CD1c-positive myeloid dendritic cell (primary cell): ENCODE measurements at regions not wholly inside any gene's neighbourhood (a gene's known extent, or its start where the extent isn't known, plus 50 kb on each side); places are given as distances from the start of the nearest gene placed in this dataset.

ENCODE experiments used
- DNase-seq: peaks from one replicate; pipeline ENCODE4 v3.0.0-alpha.2; 2016; ENCODE audit errors: extremely low spot score

GRCh38 chr9:86730163-86730928, 217.0 kb downstream of the GAS1 start:
- DNase-seq, result no peak

DNA sequence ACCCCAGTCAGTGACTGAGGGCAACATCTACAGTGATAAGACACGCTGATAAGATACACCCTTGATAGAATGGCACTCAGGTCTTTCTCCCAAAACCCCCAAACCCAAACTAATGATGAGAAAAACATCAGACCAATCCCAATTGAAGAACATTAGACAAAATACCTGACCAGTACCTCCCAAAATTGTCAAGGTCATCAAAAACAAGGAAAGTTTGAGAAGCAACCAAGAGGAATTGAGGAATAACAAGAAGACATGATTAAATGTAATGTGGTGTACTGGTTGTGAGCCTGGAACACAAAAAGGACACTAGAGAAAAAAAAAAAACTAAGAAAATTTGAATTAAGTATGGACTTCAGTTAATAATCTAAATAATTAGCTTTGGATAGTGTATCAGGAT, 222.8 kb downstream of the GAS1 start:
- DNase-seq, result no peak

DNA sequence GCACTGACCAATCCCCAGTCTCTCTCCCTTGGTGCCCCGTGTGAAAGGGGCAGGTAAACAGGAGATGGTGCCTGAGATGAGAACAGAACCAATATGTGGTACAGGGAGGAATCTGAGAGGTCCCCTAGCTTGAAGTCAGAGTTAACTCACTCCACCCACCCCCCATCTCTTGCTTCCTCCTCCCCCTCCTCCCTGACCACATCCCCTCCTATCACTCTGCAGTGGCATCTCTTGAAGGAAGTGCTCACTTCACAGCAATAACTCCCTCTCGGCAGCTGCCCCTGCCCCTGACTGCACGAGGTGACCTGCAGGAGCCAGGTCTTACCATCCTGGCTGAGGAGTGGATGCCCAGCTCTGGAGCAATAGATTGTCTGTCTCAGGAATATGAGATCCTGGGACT, 224.0 kb downstream of the GAS1 start:
- DNase-seq, result no peak

DNA sequence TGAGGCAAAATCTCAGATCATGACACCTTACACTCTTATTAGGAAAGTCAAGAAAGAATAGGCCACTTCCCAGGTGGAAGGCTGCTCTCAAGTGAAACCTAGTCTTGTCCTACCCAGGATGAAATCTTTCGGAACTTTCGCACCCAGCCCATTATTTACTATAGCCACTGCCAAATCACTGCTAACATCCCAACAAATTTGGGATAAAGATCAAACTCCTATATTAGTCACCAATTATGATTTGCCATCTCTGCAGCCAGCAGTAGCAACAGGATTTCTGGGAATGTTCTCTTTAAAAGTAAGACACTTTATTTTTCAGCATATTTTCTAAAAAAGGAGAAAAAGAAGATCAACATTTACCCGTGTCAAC, 224.6 kb downstream of the GAS1 start:
- DNase-seq, result no peak

DNA sequence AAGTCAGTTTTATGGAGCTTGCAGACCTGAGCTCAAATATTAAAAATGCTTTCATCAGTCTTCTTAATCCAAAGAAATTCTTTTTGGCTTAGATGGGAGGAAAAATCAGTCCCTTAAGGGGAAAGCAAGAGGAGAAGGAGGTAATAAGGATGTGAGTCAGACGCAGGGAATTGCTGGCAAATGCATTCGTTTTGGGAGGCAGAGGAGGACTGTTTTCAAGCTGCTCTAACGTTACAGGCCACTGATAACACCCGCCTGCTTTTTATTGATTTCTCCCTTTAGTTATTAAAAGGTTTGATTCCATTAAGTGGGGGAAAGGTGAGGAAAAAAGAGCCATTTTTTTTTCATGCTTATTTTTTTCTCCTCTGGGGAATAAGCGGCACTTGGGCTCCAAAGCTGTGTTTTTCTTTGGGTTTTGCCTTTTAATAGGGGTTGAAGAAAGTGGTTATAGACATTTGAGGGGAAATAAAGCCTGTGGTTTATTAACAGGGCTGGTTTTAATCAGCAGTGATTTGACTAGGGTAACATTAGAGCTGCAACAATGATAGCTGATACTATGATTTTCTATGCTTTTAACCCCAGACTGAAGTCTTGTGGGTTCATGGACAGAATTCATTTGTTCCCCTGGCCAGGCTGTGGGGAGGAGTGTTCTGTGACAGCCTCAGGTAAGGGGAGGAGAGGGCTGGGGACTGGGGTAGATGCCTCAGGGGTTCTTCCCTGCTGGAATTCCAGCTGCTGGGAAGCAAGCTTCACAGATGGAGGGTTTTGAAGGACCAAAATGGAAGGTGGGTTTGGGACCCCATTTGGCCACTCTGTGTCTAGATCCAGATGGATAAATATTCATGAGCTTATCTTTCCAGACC, 225.2 kb downstream of the GAS1 start:
- DNase-seq, result no peak

DNA sequence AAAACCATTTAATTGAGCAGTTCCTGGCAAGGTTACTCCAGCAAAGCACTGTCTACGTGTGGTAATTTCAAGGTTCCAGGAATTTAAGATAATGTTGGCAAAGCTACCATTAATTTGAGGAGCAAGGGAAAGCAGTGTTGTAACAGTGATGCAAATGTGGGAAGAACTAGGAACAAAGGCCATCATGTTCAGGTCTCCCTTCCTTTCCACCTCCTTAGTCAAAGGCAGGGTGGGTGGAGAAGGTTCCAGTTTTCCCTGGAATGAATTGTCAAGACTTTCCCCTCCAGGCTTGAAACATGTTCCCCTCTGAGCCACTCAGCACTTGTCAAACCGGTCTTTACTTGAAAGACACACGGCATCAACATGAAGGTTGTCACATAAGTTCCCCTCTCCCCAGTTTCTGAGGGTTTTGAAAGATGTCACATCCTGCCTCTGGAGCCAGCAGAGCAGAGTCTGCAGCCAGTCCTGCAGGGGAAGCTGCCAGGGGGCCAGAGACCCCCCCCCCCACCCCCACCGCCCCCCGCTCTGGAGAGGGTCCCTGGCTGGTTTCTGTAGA, 226.0 kb downstream of the GAS1 start:
- no peak for DNase-seq

- no peak for DNase-seq
Observed at GRCh38 chr9:86720639-86721225, 226.6 kb downstream of the GAS1 start.

- no peak for DNase-seq
Observed at GRCh38 chr9:86718388-86719049, 228.8 kb downstream of the GAS1 start.

DNA sequence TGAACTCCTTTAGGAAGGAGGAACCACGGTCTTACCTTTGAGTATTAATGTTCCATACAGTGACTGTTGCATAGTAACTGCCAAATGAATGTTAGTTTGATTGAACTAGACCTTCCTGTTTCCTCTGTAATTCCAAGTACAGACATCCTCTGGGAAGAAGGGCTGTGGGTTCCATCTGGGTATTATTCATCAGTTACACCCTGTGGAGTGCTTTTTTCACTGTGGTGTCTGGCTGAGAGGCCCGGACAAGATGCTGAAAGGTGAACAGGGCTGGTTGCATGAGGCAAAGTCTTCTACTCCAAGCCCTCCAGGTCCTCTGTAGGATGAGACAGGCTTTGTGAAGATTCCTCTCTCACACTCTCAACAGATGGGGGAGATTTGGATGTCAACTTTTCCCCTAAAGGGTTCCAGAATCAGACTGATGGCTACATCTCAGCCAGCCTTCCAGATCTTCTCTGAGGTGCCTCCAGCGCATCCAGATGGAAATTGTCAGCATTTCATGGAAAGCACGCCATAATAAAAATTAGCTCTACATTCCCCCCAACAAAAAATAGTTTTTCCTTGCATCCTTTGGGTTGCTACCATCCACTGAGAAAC, 230.9 kb downstream of the GAS1 start:
- no peak for DNase-seq

- DNase-seq, result no peak
Observed at GRCh38 chr9:86714999-86715398, 232.3 kb downstream of the GAS1 start.

- DNase-seq, result no peak
Observed at GRCh38 chr9:86713970-86714369, 233.3 kb downstream of the GAS1 start.

DNA sequence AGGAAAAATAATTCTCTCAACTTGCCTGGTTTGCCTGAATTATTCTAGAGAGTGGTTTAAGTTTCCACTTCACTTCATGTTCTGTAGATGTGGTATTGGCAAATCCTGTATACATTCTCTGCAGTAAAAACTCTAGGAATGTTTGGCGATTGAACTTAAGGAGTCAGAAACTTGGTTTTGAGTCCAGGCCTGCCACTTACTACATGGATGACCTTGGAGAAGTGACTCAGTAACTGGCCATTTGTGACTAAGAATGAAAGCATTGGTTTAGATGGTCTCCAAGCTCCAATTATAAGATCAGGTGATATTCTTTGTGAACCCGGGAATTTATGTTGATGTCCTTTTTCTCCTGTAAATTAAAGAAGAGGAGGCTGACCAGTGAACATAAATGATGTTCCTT, 233.8 kb downstream of the GAS1 start:
- DNase-seq, result no peak

- no peak for DNase-seq
Observed at GRCh38 chr9:86708918-86709835, 238.1 kb downstream of the GAS1 start.

DNA sequence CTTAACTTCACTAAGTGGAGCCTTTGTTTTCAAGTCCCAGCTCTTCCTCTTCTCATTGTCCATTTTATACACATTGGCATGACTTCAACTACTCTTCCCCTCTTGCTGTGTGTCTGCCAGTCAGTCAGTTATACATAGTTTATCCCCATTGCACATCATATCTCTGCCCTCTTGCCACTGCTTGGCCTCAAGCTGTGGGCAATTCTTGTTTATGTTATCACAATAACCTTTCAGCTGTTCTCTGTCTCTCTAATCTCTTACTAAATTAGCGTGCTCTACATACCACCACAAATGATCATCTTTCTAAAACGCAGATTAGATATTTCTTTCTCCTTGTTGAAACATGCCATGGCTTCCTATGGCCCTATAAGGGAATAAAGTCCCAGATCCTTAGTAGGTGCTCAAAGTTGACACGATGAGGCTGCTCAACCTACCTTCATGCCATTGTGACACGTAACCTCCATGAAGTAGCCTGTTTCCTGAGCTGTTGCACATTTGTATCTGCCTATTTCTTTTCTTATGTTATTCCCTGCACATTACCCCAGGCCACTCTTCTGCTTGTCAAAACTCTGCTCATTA, 239.3 kb downstream of the GAS1 start:
- DNase-seq, result no peak

DNA sequence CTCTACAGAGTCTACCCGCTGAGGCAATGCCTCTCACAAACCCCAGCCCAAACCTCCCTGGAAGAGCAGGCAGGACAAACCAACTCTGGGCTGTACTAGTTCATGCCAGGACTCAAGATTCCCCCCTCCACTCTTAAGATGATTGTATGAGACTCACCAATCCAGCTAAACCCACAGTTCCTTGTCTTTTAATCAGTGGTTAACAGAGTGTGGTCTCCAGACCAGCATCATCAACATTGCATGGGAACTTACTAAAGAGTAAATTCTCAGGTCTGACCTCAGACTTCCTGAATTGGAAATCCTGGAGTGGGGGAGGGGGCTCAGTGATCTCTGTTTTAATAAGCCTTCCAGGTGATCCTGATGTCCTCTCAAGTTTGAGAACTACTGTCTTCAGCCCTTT, 240.9 kb downstream of the GAS1 start:
- DNase-seq, result no peak

- no peak for DNase-seq
Observed at GRCh38 chr9:86705490-86705889, 241.8 kb downstream of the GAS1 start.

DNA sequence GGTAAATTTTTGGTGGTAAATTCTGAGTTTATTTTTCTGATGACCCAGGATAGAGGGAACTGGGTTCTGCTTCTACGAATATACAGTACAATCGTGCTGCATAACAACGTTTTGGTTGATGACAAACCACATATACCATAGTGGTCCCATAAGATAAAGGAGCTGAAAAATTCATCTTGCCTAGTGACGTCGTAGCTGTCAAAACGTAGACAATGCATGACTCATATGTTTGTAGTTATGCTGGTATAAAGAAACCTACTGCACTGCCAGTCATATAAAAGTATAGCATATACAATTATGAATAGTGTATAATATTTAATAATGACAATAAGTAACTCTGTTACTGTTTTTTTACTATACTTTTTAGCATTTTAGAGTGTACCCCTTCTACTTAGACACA, 244.0 kb downstream of the GAS1 start:
- DNase-seq, result no peak

- DNase-seq, result no peak
Observed at GRCh38 chr9:86700629-86701028, 246.7 kb downstream of the GAS1 start.

GRCh38 chr9:86697999-86698398, 249.3 kb downstream of the GAS1 start:
- no peak for DNase-seq

DNA sequence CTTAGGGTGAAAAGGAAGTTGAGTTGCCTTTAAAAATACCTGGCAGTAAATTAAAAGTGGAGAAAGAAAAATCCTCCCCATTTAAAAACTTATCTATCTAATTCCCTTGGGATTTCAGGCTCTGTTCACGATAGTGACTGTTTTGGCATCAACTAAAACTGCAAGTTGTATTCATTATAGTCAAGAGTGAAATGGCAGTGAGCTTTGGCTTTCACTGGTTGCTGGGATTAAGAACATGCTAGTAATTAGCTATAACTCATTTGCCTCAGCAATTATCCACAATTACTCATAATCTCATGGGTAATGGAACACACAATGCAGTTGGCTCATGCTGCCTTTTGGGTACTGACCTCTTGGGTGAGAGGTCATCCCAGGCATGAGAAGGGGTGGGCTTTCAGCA, 250.1 kb downstream of the GAS1 start:
- no peak for DNase-seq
